HG03521 (cell line): ENCODE measurements at regions not wholly inside any gene's neighbourhood (a gene's known extent, or its start where the extent isn't known, plus 50 kb on each side); places are given as distances from the start of the nearest gene placed in this dataset.

Experiments
- ATAC-seq: cut with Tn5 transposase; IDR thresholded peaks from one replicate; pipeline ENCODE4 v1.9.1; 2021; ENCODE audit warnings: mild to moderate bottlenecking, moderate library complexity; ENCODE audit not compliant: unreplicated experiment

DNA sequence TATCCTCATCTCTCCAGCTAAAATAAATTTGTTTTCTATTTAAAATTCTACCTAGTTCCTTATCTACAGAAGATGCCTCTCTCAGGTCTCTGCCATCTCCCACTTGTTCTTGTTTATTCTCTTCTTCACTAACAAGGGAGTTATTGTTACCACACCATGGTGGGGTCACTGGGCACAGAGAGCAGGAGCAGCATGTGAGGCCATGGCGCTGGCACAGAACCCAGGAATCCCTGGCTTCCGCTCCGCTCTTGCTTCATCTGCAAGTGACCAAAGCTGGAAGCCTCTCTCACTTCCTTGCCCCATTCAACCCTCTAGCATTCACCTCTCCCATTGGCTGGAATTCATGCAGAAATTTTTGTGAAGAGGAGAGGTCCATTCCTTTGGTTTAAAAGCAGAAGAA, 190.7 kb upstream of the NCAM1 start:
- no peak for ATAC-seq

DNA sequence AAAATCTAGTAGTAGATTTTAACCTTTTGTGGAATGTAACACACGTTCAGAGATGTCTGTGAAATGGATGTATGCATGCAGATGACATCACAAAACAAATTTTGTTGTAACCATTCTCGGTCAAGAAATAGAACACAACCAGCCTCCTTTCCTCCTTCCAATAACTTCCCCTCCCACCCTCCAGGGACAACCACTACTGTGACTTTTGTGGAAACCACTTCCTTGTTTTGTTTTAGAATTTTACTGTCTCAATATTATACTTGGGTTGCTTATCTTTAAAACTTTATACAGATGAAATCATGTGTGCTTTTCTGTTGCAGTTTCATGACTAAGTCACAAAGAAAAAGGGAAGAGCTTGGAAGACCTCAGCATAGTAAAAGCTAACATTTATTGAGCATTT, 189.4 kb upstream of the NCAM1 start:
- no peak for ATAC-seq

DNA sequence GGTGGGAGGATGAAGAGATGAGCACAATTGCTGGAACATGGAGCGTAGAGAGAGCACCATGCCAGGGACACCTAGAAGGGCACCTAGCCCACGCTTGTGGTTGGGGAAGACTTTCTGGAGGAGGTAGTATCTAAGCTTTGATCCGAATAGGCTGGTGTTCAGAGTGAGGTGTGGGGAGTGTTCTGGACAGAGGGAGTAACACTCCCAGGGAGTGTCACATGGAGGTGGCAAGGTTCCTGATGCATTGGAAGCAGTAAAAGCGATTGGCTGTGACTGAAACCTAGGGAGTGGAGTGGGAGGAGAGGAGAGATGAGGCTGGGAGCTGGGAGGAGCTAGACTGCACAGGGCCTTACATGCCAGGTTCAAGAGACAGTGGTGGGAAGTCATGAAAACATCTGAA, 188.0 kb upstream of the NCAM1 start:
- ATAC-seq = no peak

DNA sequence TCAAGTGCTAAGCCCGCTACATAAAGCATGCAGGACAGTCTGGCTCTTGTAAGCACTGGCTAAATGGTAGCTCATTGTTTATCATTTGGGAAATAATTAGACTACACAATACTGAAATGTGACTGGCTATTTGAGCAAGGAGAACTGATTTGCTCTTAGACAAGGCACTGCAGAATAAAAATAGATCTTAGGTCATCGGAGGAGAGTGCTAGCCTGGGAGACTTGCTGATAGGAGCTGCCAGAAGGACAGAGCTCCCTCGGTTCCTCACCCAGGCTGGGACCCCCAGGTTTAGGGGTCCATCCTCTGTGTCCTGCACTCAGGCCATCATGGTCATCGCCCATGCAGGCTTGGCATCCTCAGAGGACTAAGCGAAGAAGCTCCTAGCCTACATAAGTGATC, 184.4 kb upstream of the NCAM1 start:
- no peak for ATAC-seq

DNA sequence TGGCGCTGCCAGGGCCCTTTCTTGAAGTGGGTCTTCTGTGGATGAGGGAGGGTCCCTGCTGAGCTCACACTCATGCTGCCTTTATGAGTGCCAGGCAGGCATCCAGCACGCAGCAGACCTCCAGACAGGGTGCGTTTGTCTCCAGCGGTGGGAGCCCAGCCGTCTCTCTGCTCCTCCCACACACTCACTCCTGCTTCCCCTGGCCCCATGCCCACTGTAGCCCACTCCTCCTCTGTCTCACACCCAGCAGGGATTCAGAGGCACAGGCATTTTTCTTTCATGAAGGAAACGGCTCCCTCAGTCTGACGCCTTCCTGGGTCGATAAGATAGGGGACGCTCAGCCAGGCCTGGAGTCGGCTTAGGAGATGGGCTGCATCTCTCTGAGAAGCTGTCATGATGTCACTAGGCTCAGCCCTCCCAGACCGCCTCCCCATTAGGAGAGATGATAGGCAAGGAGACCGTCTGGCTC, 183.9 kb upstream of the NCAM1 start:
- no peak for ATAC-seq

DNA sequence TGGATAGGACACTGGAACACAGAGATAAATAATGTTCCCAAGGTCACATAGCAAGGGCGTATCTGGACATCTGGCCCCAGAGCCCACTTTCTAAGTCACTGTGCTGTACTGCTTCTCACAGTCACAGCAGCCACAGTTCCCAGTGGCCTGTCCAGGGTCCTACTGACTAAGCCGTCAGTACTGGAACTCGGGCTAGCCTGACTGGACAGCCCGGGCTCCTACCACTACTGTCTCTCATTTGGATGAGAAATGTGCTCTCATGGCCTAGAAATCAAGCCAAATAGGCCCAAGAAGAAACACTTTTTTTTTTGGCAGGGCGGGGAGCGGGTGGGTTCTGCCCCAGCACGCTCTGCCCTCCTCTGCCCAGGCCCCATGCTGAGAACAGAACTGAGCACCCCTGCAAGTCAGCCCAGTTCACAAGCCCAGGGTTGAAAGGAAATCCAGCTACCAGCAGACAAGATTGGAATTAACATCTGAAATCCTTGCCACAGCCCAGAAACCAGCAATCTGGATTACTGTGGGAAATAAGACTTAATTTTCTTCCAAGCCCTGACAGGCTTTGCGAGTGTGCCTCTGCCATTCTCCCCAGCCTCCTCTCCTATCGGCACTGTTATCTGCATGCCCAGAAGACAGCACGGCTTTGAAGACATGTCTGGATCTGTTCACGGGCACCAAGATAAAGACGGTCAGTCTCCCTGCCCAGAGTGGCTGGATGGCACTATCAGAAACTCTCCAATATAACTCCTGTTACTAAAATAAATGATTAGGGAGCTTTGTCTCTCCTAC, 182.9 kb upstream of the NCAM1 start:
- ATAC-seq = no peak

DNA sequence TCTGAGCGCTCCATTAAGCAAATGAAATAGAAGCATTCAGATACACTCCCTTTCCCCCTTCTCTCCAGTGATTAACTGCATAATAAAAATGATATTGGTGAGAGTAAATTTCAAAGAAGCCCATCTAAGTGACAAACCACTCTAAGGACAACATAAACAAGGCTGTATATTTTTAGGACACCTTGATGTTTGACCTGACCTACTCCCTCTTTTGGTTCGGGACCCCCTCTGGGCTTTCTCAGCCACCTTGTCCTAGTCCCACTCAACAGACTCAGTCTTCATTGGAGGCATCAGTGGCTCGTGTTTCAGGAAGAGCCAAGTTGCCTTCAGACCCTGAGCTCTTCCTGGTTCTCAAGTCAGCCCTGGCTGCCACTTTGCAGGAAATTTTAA, 182.3 kb upstream of the NCAM1 start:
- no peak for ATAC-seq

DNA sequence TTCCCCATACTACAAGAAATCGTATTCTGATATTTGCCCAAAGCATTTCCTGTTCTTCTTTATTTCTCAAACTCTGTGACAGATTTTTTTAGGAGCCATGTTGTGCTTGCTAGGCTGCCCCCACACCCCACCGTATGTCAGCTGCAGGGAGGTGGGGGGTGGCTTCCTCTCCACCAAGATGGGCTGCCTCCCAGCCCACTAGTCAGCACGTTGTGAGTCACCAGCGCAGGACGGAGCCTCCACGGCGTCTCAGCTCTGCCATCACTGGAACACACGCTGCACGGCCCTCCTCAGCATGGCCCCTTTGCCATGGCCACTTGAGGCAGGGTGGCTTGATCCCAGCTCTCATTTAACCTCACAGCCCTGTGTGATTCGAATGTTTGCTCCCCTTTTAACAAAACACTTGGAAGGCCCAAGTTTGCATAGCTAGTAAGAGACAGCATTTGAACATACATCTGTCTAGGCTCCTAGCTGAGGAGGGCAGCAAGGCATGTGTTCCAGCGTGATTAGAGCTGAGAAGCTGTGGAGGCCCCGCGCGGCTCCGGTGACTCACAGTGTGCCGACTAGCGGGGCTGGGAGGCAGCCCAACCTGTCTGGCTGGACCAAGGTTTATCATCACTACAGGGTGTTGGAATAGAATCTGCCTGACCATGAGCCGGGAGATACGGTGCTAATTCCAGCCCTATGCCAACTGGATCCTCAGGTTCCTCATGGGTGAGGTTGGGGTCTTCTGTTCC, 180.7 kb upstream of the NCAM1 start:
- ATAC-seq = no peak

DNA sequence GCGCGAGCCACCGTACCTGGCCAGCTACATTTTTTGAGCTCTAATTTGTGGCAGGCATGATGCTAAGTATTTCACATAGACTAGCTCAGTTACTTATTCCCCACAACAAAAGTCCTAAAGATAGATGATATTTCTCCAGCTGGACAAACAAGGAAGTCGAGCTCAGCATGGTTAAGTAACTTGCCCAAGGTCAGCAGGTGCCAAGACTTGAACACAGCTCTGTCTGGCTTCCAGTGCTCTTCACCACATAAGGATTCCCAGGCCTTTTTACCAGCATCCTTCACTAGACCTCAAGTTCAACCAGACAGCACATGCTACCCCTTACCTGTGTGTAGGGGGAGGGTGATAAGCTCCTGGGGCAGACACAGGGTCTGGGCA, 177.3 kb upstream of the NCAM1 start:
- no peak for ATAC-seq

DNA sequence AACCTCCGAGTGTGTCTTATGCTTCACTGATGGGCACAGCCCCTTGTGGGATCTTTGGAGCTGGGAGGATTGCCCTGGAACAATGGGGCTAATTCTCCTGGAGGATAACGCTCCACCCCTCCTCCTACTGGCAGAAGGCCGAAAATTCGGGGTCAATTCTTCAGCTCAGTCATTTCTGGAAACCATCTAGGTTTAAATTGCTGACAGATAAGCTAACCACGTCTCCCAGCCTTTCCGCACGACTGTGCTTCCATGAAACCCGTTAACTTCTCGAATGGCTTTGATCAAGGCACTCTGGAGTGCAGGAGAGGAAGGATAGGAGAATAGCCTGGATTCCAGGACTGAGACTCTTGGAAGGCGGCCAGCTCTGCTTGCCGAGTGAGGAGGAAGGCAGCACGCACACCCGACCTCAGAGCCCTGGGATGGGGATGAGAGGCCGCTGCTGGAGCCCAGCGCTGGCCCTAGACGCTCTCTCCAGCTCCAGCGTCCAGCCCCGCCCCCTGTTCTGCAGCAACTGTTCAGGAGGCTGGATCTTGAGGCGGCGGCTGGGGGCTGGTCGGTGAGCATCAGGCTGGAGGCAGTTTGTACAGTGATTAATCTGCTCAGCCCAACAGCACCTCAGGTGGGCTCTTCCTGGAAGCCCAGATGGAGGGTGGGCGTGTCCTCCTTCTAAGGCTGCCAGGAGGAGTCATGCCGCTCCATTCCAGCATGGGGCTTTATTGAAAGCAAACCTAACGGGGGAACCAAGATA, 176.7 kb upstream of the NCAM1 start:
- no peak for ATAC-seq

DNA sequence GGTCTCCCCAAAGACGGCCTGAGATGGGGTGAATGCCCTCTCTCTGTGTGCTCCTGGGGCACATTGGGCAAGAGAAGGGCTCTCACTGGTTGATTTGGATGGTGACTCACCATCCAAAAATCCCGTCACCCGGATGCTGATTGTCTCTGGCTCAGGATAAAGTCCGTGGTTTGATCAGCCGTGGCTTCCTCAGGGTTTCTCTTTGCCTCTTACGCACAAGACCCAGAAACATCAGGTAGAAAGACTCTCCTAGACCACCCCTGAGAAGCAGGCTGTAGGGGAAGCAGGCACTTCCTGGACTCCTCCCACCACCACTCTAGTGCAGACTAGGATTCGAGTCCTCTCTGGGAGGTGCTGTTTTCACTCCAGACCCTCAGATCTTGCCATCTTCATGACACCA, 176.1 kb upstream of the NCAM1 start:
- no peak for ATAC-seq

DNA sequence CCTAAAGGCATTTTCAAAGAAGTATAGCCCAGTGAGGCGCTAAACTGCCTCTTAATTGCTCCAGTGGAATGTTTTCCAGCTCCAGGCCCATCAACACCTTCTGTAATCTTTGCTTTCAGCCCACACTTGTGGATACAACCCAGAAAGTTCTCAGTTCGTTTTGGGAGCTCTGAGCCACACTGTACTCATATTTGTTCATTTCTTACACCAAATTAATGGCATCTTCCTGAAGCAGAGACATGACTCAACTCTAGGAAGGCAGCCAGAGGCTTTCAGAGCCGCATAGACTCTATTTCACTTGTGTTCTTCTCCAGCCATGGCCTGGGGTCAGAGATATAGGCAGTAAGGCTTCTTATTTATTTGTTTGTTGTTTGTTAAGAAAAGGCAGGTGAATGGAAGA, 175.5 kb upstream of the NCAM1 start:
- no peak for ATAC-seq

DNA sequence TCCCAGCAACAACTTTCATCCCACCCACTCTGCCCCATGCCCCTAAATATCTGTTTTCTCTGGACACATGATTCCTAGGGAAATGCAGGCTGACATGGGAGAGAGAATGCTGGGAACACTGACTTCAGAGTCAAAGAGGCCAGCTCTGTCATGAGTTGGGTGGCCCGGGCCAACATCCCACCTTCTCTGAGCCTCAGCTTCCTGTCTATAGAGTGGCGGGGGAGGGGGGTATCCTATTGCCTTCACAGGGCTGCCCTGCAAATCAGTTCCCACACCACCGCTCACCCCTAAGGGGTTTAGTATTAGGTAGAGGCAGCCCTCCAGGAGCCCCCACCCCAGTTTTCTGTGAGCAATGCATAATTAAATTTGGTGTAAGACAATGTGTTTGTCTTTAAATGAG, 175.0 kb upstream of the NCAM1 start:
- ATAC-seq = no peak

DNA sequence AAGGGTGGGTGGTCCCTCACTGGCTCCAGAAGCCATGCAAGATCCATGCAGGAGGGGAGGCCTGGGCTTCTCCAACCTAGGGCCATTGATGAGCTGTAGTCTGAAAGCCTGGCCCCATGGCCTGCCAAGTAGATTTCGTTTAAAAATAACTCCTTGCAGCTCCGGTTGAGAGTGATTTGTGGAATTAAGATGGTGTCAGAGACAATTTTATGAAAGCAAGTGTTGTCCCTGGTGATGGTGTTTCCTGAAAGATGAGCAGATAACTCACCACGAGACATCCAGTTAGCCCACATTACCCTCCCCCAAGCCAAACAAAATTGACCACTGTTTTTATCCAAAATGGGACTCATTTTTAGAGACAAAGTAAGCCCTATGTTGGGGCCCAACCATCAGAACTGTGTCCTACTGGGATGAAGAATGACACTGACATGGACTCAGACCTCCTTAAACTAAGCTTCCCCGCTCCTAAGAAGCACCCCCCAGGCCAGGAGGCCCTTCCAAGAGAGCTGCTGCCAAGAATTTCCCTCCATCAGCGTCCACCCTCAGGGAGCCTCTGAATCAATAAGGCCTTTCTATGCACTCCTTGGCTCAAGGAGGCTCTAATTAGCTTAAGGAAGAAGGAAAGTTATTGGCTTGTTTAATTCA, 174.2 kb upstream of the NCAM1 start:
- ATAC-seq = no peak

DNA sequence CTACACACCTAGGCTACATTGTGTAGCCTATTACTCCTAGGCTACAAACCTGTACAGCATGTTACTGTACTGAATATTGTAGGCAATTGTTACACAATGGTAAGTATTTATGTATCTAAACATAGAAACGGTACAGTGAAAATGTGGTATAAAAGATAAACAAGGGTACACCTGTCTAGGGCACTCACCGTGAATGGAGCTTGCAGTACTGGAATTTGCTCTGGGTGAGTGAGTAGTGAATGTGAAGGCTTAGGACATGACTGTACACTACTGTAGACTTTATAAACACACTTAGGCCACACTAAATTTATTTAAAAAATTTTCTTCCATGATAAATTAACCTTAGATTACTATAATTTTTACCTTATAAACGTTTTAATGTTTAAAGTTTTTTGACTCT, 171.7 kb upstream of the NCAM1 start:
- no peak for ATAC-seq

DNA sequence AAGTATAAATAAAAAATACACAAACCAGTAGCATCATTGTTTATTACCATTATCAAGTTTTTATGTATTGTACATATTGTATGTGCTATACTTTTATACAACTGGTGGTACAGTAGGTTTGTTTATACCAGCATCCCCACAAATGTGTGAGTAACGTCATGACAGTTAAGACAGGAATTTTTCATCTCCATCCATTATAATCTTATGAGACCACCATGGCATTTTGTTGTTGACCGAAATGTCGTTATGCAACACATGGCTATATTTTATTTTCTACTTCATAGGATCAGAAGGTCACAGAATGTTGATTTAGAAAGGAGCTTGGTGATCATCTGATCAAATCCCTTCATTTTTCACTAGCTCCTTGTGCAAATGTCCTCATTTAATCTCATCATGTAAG, 170.9 kb upstream of the NCAM1 start:
- ATAC-seq = no peak

DNA sequence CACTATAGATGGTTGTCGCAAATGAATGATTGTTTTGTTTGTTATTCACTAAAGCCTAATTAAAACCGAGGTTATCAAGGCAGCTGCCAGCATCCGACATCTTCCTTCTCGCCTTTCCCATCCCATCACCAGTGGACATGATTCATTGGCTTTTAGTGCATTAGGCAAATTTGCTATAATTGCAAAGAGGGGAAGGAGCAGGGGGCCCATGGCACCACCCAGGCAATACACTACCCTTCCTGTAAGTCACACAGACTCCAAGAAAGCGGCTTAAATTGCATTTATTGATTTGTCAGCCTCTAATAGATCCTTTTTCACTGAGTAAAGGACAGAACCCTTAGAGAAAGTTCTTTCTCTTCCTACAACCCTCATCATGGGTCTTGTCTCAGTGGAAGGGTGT, 169.2 kb upstream of the NCAM1 start:
- no peak for ATAC-seq

DNA sequence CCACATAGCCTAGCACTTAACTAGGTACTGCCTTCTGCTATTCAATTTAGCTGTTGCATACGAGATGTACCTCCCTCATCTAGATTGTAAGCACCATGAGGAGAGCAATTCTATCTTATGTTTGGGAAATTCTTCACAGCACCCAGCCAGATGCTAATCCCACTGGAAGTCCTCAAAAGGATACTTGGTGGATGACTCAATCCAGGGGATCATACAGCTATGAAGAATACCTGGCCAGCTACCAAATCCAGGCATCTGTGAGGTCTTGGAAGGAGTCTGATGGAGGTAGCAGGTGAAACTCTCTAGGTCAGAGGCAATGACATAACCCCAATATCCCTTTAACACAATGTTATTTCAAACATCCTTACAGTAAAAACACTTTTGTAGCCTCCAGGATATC, 167.8 kb upstream of the NCAM1 start:
- no peak for ATAC-seq

DNA sequence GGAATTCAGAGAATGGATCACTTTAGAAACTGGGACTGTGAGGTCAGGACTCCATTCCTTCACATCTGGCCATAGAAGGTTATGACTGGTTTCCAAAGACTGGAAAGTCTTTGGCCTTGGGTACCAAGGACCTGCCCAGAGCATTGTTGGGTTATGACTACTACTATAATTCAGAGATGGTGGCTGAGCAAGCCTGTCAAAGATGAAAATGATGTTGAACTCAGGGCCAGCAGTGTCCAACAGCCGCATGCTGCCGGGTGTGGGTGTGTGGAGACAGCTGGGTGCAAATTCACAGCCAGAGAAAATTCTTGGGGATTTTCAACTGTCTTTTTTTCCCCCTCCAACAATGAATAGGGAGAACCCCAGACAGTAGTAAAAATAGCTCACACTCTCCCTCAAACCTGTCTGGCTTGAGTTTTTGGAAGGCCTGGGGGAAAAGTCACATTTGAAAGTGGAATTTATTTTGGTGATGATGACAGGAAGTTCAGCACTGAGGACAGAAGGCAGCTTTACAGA, 166.8 kb upstream of the NCAM1 start:
- no peak for ATAC-seq

DNA sequence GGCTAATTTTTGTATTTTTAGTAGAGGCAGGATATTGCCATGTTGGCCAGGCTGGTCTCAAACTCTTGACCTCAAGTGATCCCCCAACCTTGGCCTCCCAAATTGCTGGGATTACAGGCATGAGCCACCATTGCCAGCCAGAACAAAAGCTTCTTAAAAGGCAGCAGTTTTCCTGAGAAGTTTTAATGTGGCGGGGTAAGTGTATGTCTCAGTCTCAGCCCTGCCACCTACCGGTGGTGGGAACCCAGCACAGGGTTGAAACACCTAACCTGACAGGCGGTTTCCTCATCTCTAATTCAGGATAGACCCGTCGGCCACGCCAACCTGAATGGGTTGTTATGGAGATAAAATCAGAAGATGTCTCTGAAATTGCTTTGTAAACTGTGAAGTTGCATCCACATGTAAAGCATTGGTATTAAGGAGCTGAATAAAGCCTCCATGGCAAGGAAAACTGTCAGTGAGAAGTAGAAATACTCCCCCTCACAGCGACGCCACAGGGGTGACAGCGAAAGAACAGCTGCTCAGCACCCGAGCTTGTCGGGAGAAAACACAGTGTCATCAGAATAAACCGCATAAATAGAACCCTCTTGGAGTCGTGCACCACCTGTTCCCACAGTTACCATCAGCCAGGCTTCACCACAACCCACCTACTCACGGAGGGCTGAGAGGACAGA, 165.9 kb upstream of the NCAM1 start:
- no peak for ATAC-seq
